ENCODE measurements at regions not wholly inside any gene's neighbourhood (a gene's known extent, or its start where the extent isn't known, plus 50 kb on each side); places are given as distances from the start of the nearest gene placed in this dataset.

DNA sequence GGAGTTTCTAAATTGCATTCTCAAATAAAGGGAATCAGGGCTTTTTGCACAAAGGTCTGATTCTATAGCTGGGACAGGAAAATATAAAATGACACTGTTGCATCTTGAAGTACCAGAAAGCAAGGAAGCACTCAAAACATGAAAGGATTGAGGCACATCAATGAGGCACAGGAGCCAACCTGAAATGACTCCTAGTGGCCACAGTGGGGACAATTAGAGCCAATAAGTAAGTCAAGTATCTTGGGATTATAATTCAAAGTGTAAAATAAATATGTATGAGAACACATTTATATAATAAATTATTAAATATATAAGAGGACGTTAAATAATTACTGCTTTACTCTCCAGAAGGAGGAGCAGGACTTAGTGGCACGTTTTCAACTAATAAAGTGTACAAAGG lies 1259.5 kb upstream of the CDH2 start:
- no peak for TF ChIP-seq POLR2AphosphoS5 (IDR thresholded peaks at IDR 0.05; ENCODE audit: low read depth)
- no peak for TF ChIP-seq CTCF (IDR thresholded peaks at IDR 0.05; ENCODE audit: insufficient read depth, low read length)
- TF ChIP-seq REST (IDR thresholded peaks at IDR 0.05; ENCODE audit: insufficient replicate concordance, low read depth) = no peak
- TF ChIP-seq GABPA (IDR thresholded peaks at IDR 0.05; ENCODE audit: low read depth) = no peak
